ENCODE measurements at regions not wholly inside any gene's neighbourhood (a gene's known extent, or its start where the extent isn't known, plus 50 kb on each side); places are given as distances from the start of the nearest gene placed in this dataset.

- Histone ChIP-seq H3K18ac (ENCODE audit: low read length) (no peak overlapping the region), H3K4ac (ENCODE audit: low read length) (no peak overlapping the region), H3K4me3 (ENCODE audit: low read length in 2 of 2) (no peak overlapping the region), H3K14ac (ENCODE audit: low read length) (no peak overlapping the region), H4K91ac (ENCODE audit: low read depth, low read length, poor library complexity) (no peak overlapping the region), H3K79me1 (ENCODE audit: low read depth, low read length) (no peaks in the 10 kb centered on the region), H3K9ac (ENCODE audit: low read depth, low read length, poor library complexity) (no peak overlapping the region), H2BK5ac (ENCODE audit: low read length) (no peak overlapping the region), H2AK5ac (ENCODE audit: low read depth, low read length) (no peak overlapping the region), H2AFZ (ENCODE audit: low read length) (no peak overlapping the region), H3K27ac (replicated peaks; ENCODE audit: low read length) (no peak overlapping the region), H2BK12ac (ENCODE audit: low read length) (no peak overlapping the region), H3K27me3 (ENCODE audit: control insufficient read depth in 3 of 3, insufficient read depth in 3 of 3, low read depth in 1 of 3, low read length in 3 of 3) (peaks cover 0 to 54% (median 0%) of the 10 kb centered on the region in 3 experiments), H3K4me2 (ENCODE audit: insufficient read depth, low read length, poor library complexity, severe bottlenecking) (no peak overlapping the region), H2BK15ac (ENCODE audit: low read length) (no peak overlapping the region), H3K9me3 (replicated peaks in 1 of 2; ENCODE audit: control insufficient read depth in 2 of 2, insufficient read depth in 1 of 2, low read depth in 1 of 2, low read length in 2 of 2) (no peaks in the 10 kb centered on the region), H3K4me1 (ENCODE audit: control insufficient read depth in 2 of 2, insufficient read depth in 1 of 2, low read depth in 1 of 2, low read length in 2 of 2) (peaks cover 0 to 2% of the 10 kb centered on the region in 2 donors), H3K36me3 (replicated peaks in 1 of 2; ENCODE audit: control insufficient read depth in 2 of 2, insufficient read depth in 2 of 2, low read length in 2 of 2) (no peaks in the 10 kb centered on the region), H2BK120ac (ENCODE audit: low read depth, low read length) (no peak overlapping the region), H3K23ac (ENCODE audit: low read depth, low read length, poor library complexity) (no peak overlapping the region), H4K8ac (ENCODE audit: low read depth, low read length) (no peak overlapping the region)
- no CpG with 5 or more reads among the region's 10 CpGs for WGBS, 2 donors (ENCODE audit: extremely low coverage in 2 of 2, insufficient read length in 2 of 2, insufficient replicate concordance in 1 of 2)
- no peak for DNase-seq (ENCODE audit: low spot score)
Observed at GRCh38 chr16:86201746-86202145, 302.8 kb downstream of the IRF8 start.

GRCh38 chr16:86202267-86202666 lies 303.3 kb downstream of the IRF8 start:
- H3K18ac ChIP-seq (ENCODE audit: low read length), result peak overlapping the region; percentile 93
- no peak overlapping the region for H2BK12ac ChIP-seq (ENCODE audit: low read length)

GRCh38 chr16:86202760-86203426 lies 303.9 kb downstream of the IRF8 start:
- H4K91ac ChIP-seq (ENCODE audit: low read depth, low read length, poor library complexity), result no peak overlapping the region
- H4K8ac ChIP-seq (ENCODE audit: low read depth, low read length), result no peak overlapping the region
- no peak overlapping the region for H3K14ac ChIP-seq (ENCODE audit: low read length)
- no peak overlapping the region for H3K18ac ChIP-seq (ENCODE audit: low read length)
- H3K36me3 ChIP-seq (replicated peaks in 1 of 2; ENCODE audit: control insufficient read depth in 2 of 2, insufficient read depth in 2 of 2, low read length in 2 of 2), result no peaks in the 10 kb centered on the region
- H3K4me2 ChIP-seq (ENCODE audit: insufficient read depth, low read length, poor library complexity, severe bottlenecking), result no peak overlapping the region
- no peaks in the 10 kb centered on the region for H3K9me3 ChIP-seq (replicated peaks in 1 of 2; ENCODE audit: control insufficient read depth in 2 of 2, insufficient read depth in 1 of 2, low read depth in 1 of 2, low read length in 2 of 2)
- no peak overlapping the region for H2BK120ac ChIP-seq (ENCODE audit: low read depth, low read length)
- H2BK5ac ChIP-seq (ENCODE audit: low read length), result no peak overlapping the region
- H3K79me1 ChIP-seq (ENCODE audit: low read depth, low read length), result no peaks in the 10 kb centered on the region
- peaks cover 0 to 43% (median 1%) of the 10 kb centered on the region in 3 experiments for H3K27me3 ChIP-seq (ENCODE audit: control insufficient read depth in 3 of 3, insufficient read depth in 3 of 3, low read depth in 1 of 3, low read length in 3 of 3)
- no peak overlapping the region for H3K23ac ChIP-seq (ENCODE audit: low read depth, low read length, poor library complexity)
- no peak overlapping the region for H2AFZ ChIP-seq (ENCODE audit: low read length)
- no peak overlapping the region for H2BK12ac ChIP-seq (ENCODE audit: low read length)
- H3K4ac ChIP-seq (ENCODE audit: low read length), result no peak overlapping the region
- H3K27ac ChIP-seq (replicated peaks; ENCODE audit: low read length), result no peak overlapping the region
- peaks cover 0 to 2% of the 10 kb centered on the region in 2 donors for H3K4me1 ChIP-seq (ENCODE audit: control insufficient read depth in 2 of 2, insufficient read depth in 1 of 2, low read depth in 1 of 2, low read length in 2 of 2)
- H2AK5ac ChIP-seq (ENCODE audit: low read depth, low read length), result no peak overlapping the region
- no peak overlapping the region for H2BK15ac ChIP-seq (ENCODE audit: low read length)
- no peak overlapping the region for H3K4me3 ChIP-seq (ENCODE audit: low read length in 2 of 2)
- no peak for DNase-seq (ENCODE audit: low spot score)
- no CpG with 5 or more reads among the region's 11 CpGs for WGBS, 2 donors (ENCODE audit: extremely low coverage in 2 of 2, insufficient read length in 2 of 2, insufficient replicate concordance in 1 of 2)
- H3K9ac ChIP-seq (ENCODE audit: low read depth, low read length, poor library complexity), result no peak overlapping the region

More at GRCh38 chr16:86202267-86202666, 303.3 kb downstream of the IRF8 start:
- Histone ChIP-seq H2BK5ac (ENCODE audit: low read length) (no peak overlapping the region), H4K91ac (ENCODE audit: low read depth, low read length, poor library complexity) (no peak overlapping the region), H3K36me3 (replicated peaks in 1 of 2; ENCODE audit: control insufficient read depth in 2 of 2, insufficient read depth in 2 of 2, low read length in 2 of 2) (no peaks in the 10 kb centered on the region), H3K27me3 (ENCODE audit: control insufficient read depth in 3 of 3, insufficient read depth in 3 of 3, low read depth in 1 of 3, low read length in 3 of 3) (peaks cover 0 to 49% (median 1%) of the 10 kb centered on the region in 3 experiments), H3K9me3 (replicated peaks in 1 of 2; ENCODE audit: control insufficient read depth in 2 of 2, insufficient read depth in 1 of 2, low read depth in 1 of 2, low read length in 2 of 2) (no peaks in the 10 kb centered on the region), H3K4me2 (ENCODE audit: insufficient read depth, low read length, poor library complexity, severe bottlenecking) (no peak overlapping the region), H4K8ac (ENCODE audit: low read depth, low read length) (no peak overlapping the region), H3K27ac (replicated peaks; ENCODE audit: low read length) (no peak overlapping the region), H2AFZ (ENCODE audit: low read length) (no peak overlapping the region), H3K9ac (ENCODE audit: low read depth, low read length, poor library complexity) (no peak overlapping the region), H3K23ac (ENCODE audit: low read depth, low read length, poor library complexity) (no peak overlapping the region), H2BK120ac (ENCODE audit: low read depth, low read length) (no peak overlapping the region), H2BK15ac (ENCODE audit: low read length) (no peak overlapping the region), H2AK5ac (ENCODE audit: low read depth, low read length) (no peak overlapping the region), H3K79me1 (ENCODE audit: low read depth, low read length) (no peaks in the 10 kb centered on the region), H3K4me1 (ENCODE audit: control insufficient read depth in 2 of 2, insufficient read depth in 1 of 2, low read depth in 1 of 2, low read length in 2 of 2) (peaks cover 0 to 2% of the 10 kb centered on the region in 2 donors), H3K4ac (ENCODE audit: low read length) (no peak overlapping the region), H3K4me3 (ENCODE audit: low read length in 2 of 2) (no peak overlapping the region), H3K14ac (ENCODE audit: low read length) (no peak overlapping the region)
- DNase-seq (ENCODE audit: low spot score), result no peak
- no CpG with 5 or more reads among the region's 16 CpGs for WGBS, 2 donors (ENCODE audit: extremely low coverage in 2 of 2, insufficient read length in 2 of 2, insufficient replicate concordance in 1 of 2)

- DNase-seq (ENCODE audit: low spot score), result no peak
- Histone ChIP-seq H3K9me3 (replicated peaks in 1 of 2; ENCODE audit: control insufficient read depth in 2 of 2, insufficient read depth in 1 of 2, low read depth in 1 of 2, low read length in 2 of 2) (no peaks in the 10 kb centered on the region), H2BK15ac (ENCODE audit: low read length) (no peak overlapping the region), H3K4ac (ENCODE audit: low read length) (no peak overlapping the region), H3K14ac (ENCODE audit: low read length) (no peak overlapping the region), H2BK12ac (ENCODE audit: low read length) (no peak overlapping the region), H3K23ac (ENCODE audit: low read depth, low read length, poor library complexity) (no peak overlapping the region), H2AK5ac (ENCODE audit: low read depth, low read length) (peak overlapping the region; percentile 36), H2AFZ (ENCODE audit: low read length) (no peak overlapping the region), H4K8ac (ENCODE audit: low read depth, low read length) (no peak overlapping the region), H3K27ac (replicated peaks; ENCODE audit: low read length) (no peak overlapping the region), H3K36me3 (replicated peaks in 1 of 2; ENCODE audit: control insufficient read depth in 2 of 2, insufficient read depth in 2 of 2, low read length in 2 of 2) (no peaks in the 10 kb centered on the region), H3K79me1 (ENCODE audit: low read depth, low read length) (no peaks in the 10 kb centered on the region), H3K27me3 (ENCODE audit: control insufficient read depth in 3 of 3, insufficient read depth in 3 of 3, low read depth in 1 of 3, low read length in 3 of 3) (peaks cover 0 to 34% (median 1%) of the 10 kb centered on the region in 3 experiments), H2BK120ac (ENCODE audit: low read depth, low read length) (no peak overlapping the region), H2BK5ac (ENCODE audit: low read length) (no peak overlapping the region), H3K18ac (ENCODE audit: low read length) (no peak overlapping the region), H3K4me3 (ENCODE audit: low read length in 2 of 2) (no peak overlapping the region), H3K4me2 (ENCODE audit: insufficient read depth, low read length, poor library complexity, severe bottlenecking) (no peak overlapping the region), H4K91ac (ENCODE audit: low read depth, low read length, poor library complexity) (no peak overlapping the region), H3K4me1 (ENCODE audit: control insufficient read depth in 2 of 2, insufficient read depth in 1 of 2, low read depth in 1 of 2, low read length in 2 of 2) (peaks cover 0 to 2% of the 10 kb centered on the region in 2 donors), H3K9ac (ENCODE audit: low read depth, low read length, poor library complexity) (no peak overlapping the region)
- no CpG with 5 or more reads among the region's 19 CpGs for WGBS, 2 donors (ENCODE audit: extremely low coverage in 2 of 2, insufficient read length in 2 of 2, insufficient replicate concordance in 1 of 2)
Observed at GRCh38 chr16:86203557-86204275, 304.8 kb downstream of the IRF8 start.
